Activated naive CD4-positive, alpha-beta T cell (primary cell): ENCODE measurements at regions not wholly inside any gene's neighbourhood (a gene's known extent, or its start where the extent isn't known, plus 50 kb on each side); places are given as distances from the start of the nearest gene placed in this dataset.

Experiments used
- DNase-seq, 4 experiments: peaks; one replicate each; lab custom pipeline; 2025; lab: John Stamatoyannopoulos, UW

- no peak for DNase-seq
Observed at GRCh38 chr21:27425574-27425973, 458.7 kb upstream of the ADAMTS5 start.

DNA sequence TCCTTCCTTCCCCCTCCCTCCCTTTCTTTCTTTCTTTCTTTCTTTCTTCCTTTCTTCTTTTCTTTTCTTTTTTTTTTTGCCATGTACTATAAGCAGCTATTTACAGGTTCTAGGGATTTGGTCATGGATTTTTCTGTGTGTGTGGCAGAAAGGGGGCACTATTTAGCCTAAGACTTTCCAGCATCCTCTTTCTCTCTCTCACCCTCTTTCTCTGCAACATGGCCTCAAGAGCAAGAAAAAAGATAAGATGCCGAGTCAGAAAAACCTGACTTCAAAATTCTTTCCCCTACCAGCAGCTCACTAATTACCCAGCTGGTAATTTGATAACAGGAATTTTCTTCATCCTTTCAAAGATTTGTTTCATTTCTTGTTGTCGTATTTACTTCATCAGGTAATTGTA lies 458.3 kb upstream of the ADAMTS5 start:
- DNase-seq: no peak

DNA sequence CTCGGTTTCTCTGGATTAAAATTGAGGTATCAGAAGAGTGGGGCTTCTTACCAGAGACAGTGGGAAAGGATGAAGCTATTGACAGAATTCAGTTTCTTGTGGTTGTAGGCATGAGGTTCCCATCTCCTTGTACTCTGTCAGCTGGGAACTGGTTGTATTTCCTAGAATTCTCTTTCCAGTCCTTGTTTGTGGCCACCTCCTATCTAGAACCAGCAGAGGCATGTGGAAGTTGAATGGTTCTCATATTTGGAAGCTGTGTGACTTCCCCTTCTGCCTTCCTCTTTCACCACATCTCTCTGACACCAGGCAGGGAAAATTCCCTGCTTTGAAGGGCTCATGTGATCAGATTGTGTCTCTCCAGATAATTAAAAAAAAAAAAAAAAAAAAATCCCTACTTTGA lies 457.7 kb upstream of the ADAMTS5 start:
- DNase-seq: no peak

DNA sequence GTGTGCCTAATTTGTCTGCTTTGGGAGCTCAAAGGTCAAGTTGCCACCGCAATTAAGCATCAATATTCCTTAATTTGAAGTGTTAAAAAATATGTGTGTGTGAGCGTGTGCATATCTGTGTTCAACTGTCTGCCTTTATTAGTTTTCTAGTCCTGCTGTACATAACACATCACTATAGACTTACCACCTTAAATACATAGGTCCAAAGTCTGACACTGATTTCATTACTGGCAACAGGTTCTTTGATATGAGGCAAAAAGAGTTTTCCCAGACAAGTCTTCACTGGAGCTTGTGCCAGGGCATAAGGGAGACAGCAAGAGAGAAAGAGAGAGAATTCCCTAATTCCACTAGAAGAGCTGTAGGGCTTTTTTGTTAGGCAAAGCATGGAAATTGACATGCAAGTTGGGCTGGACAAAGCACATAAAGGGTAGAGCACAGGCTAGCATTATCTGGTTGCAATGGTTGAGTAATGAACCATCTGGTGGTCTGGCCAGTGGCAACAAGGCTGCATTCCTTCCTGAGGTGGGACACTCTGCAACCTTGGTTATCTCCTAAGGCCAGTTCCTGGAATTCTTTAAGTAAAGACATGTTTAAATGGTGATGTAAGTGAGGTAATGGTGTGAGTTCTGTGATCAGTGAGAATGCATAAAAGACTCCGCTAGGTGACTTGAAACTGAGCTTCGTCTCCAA lies 457.2 kb upstream of the ADAMTS5 start:
- no peak for DNase-seq

- no peak for DNase-seq
Observed at GRCh38 chr21:27423038-27423437, 456.1 kb upstream of the ADAMTS5 start.

DNA sequence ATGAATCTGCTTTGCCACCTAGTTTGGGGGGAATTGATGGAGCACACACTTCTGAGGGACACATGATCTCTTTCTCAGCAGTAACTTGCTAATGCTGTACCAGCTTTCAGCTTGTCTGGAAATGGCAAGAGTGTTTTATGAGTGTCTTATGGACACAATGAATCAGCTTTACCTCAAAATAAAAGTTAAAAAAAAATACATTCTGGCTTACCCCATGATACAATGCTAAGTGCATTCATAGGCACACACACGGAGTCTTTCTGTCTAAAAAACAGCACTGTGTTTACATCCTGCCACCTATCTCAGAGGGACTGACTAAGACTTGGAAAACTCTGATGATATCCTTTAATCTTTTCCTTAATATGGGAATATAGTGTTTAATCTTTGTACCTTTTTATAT lies 455.5 kb upstream of the ADAMTS5 start:
- no peak for DNase-seq

- no peak for DNase-seq
Observed at GRCh38 chr21:27421654-27422053, 454.8 kb upstream of the ADAMTS5 start.

DNA sequence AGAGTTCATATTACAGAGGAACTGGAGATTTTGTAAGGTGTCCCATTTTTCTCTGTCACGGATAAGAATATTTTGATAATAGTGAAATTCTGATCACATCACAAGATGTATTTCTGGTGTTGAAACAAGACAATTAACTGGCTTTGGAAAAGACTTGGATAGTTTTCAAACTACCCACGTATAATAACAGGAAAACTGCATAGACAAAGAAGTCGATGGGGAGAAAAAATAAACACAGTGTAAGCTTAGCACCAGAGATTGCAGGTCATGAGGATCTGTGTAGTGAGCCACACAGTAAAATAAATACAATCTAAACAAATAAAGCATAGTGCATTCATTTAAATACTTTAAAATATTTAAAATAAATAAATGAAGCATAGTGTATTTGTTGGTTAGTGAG lies 452.3 kb upstream of the ADAMTS5 start:
- no peak for DNase-seq

DNA sequence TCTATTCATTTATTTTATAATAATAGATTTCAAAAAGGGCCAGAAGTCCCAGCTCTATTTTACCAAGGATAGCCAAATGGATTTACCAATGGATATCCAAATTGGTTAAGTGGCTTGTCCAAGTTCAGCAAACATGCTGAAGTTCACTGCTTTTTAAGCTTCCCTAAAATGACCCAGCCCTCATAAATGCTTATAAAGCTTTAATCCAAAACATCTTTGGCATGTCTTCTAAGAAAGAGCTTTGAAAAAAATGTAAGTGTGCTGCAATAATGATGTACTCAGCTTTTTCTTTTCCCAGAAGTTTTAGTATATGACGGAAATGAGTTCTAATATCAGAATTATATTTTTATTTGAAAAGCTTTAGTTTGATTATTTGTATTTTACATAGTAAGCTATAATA lies 451.5 kb upstream of the ADAMTS5 start:
- DNase-seq: no peak

- DNase-seq: no peak
Observed at GRCh38 chr21:27412530-27412929, 445.6 kb upstream of the ADAMTS5 start.

DNA sequence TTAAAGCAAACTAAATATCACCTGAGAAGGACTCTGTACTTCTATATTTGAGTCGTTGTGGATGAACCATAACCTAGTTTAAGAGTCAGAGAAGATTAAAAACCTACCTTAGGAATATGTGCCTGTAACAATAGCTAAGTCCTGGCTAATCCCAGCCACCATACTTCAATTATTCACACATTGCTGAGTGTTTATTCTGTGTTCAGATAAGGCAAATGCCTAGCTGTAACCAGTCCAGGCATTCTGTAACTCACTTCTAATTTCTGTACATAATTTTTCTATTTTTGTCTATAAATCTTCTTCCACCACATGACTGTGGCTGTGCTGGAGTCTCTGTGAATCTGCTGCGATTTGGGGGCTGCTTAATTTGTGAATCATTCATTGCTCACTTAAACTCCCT lies 441.9 kb upstream of the ADAMTS5 start:
- no peak for DNase-seq

- no peak for DNase-seq
Observed at GRCh38 chr21:27407271-27407670, 440.4 kb upstream of the ADAMTS5 start.

GRCh38 chr21:27406300-27407009 lies 439.6 kb upstream of the ADAMTS5 start:
- DNase-seq: no peak

GRCh38 chr21:27403011-27403410 lies 436.1 kb upstream of the ADAMTS5 start:
- DNase-seq: no peak

GRCh38 chr21:27400045-27400444 lies 433.2 kb upstream of the ADAMTS5 start:
- no peak for DNase-seq

GRCh38 chr21:27397578-27397977 lies 430.7 kb upstream of the ADAMTS5 start:
- DNase-seq: no peak

DNA sequence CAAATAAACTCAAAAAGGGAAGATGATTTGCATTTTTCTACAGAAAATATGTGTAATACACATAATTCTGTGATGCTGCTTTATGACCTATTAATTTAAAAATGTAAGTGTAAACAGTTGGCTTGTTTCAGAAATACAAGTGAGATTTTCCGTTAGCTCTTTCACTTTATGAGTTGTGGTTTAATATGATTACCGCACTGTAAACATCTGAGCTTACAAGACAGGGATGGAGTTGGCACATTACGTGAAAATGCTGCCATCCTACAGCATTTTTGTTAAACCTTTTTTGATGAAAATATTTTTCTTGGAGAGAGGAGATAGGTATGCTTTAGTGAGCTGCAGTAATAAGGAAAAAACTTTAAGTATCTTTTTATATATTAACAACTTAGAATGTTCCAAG lies 426.8 kb upstream of the ADAMTS5 start:
- no peak for DNase-seq

GRCh38 chr21:27391990-27392389 lies 425.1 kb upstream of the ADAMTS5 start:
- no peak for DNase-seq

- no peak for DNase-seq
Observed at GRCh38 chr21:27390384-27390783, 423.5 kb upstream of the ADAMTS5 start.

- no peak for DNase-seq
Observed at GRCh38 chr21:27388825-27389224, 421.9 kb upstream of the ADAMTS5 start.

DNA sequence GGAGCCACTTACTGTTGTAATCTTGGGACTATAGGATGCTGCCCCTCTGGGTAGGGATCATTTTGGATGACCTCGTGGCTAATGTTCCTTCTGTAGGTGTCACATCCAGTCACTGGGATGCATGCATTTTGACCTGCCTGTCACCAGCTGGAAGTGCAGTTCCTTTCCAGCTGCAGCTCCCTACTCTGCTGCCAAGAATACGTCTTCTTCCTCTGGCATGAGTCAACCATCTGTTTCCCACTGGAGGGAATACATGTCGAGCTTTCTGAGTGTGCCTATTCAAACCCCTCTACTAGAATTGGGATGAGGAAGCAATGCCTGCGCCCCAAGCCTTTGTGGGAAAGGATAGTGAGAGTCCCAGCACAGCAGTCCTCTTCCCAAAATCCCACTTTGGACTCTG lies 415.5 kb upstream of the ADAMTS5 start:
- no peak for DNase-seq

GRCh38 chr21:27380303-27380702 lies 413.4 kb upstream of the ADAMTS5 start:
- no peak for DNase-seq

DNA sequence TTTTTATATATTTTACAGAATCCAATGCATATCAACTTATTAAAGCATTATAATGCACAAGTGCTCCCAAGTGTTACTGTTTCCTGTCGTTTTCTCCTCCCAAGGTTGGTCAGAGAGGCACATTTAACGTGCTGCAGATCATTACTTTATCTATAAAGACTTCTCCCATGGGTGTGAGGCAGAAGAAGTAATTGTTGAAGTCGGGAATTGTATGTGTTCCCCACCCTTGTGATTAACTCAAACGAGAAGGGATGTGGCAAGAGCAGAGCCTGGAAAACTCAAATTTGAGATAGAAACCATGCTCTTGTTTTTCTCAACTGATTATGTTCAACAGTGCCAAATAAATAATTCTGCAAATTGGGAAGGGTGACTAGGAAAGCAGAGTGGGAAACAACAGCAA lies 412.5 kb upstream of the ADAMTS5 start:
- no peak for DNase-seq

DNA sequence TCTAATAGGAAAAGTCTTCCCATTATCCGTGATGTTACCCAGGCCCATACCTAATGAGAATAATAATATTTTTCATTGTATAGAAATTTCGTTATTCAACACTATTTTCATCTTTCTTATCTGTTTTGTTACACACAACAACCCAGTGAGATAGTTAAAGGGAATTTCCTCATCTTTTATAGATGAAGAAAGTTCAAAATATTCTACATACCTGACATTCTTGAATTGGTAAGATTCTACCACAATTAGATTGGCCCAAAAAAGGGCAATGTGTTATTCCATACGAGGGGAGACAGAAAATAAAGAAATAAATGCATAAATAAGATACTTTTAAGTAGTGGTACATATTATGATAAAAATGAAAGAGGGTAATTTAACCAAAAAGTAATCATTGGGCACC lies 405.5 kb upstream of the ADAMTS5 start:
- no peak for DNase-seq
